A673 (cell line): ENCODE measurements at regions not wholly inside any gene's neighbourhood (a gene's known extent, or its start where the extent isn't known, plus 50 kb on each side); places are given as distances from the start of the nearest gene placed in this dataset.
"Not testable (repeated sequence)": the region's sequence is repeated elsewhere in the genome, so short reads cannot be mapped to it uniquely, and the experiment has no call there.

Experiments used
- BruUV-seq: library from RNA; stranded (reverse); fragments of 400-500 nt; replicated peaks from 2 replicates; lab custom pipeline; 2021; lab: Mats Ljungman, UMichigan
- CTCF ChIA-PET: fragments of 300-600 bp; sonication (Branson Sonifier 250); formaldehyde crosslinking; loops from one replicate; lab custom pipeline; 2022; ENCODE audit warnings: antibody characterized with exemption; lab: Charles Lee
- POLR2A ChIA-PET: fragments of 300-600 bp; sonication (Branson Sonifier 250); formaldehyde crosslinking; loops from one replicate; lab custom pipeline; 2022; ENCODE audit warnings: antibody characterized with exemption; ENCODE audit not compliant: low non-redundant PET; lab: Charles Lee
- DNase-seq: peaks from one replicate; pipeline ENCODE4 v3.0.0-alpha.2; 2015; ENCODE audit warnings: low spot score
- H3K27ac ChIP-seq: fragments of 200-600 bp; sonication (generic); 2 replicates; pipeline ENCODE4 v1.5.1; 2016; ENCODE audit warnings: mixed run types, low read depth, mild to moderate bottlenecking, mixed read lengths, antibody characterized with exemption, low read length; ENCODE audit not compliant: poor library complexity, severe bottlenecking
- H3K27me3 ChIP-seq: fragments of 200-600 bp; sonication (generic); replicated peaks from 2 replicates; pipeline ENCODE4 v1.6.1; 2017; ENCODE audit warnings: mixed run types, low read depth, mild to moderate bottlenecking, mixed read lengths, antibody characterized with exemption, low read length; ENCODE audit not compliant: insufficient read depth, poor library complexity
- H3K36me3 ChIP-seq: fragments of 200-600 bp; sonication (generic); 2 replicates; pipeline ENCODE4 v1.6.1; 2016; ENCODE audit warnings: mixed run types, mild to moderate bottlenecking, mixed read lengths, antibody characterized with exemption, low read length; ENCODE audit not compliant: insufficient read depth, poor library complexity, severe bottlenecking
- H3K4me1 ChIP-seq: fragments of 200-600 bp; sonication (generic); 2 replicates; pipeline ENCODE4 v1.6.1; 2017; ENCODE audit warnings: mixed run types, mild to moderate bottlenecking, mixed read lengths, antibody characterized with exemption, low read length; ENCODE audit not compliant: insufficient read depth, poor library complexity, severe bottlenecking
- H3K4me3 ChIP-seq: fragments of 200-600 bp; sonication (generic); 2 replicates; pipeline ENCODE4 v1.5.1; 2016; ENCODE audit warnings: low read depth, mixed run types, mild to moderate bottlenecking, mixed read lengths, low read length; ENCODE audit not compliant: poor library complexity, severe bottlenecking
- H3K9me3 ChIP-seq: fragments of 200-600 bp; sonication (generic); 2 replicates; pipeline ENCODE4 v1.6.1; 2016; ENCODE audit warnings: mixed run types, low read depth, mild to moderate bottlenecking, mixed read lengths, antibody characterized with exemption, low read length; ENCODE audit not compliant: poor library complexity, severe bottlenecking
- CTCF ChIP-seq: fragments of 300-800, 200-600 bp; sonication (generic); conservative IDR thresholded peaks from 2 replicates; pipeline ENCODE4 v1.5.1; 2017; ENCODE audit warnings: low read depth, mild to moderate bottlenecking, antibody characterized with exemption, low read length, moderate library complexity, mixed read lengths
- EZH2 ChIP-seq: fragments of 200-600 bp; sonication (generic); IDR thresholded peaks from 2 replicates; pipeline ENCODE4 v1.6.1; 2017; ENCODE audit warnings: borderline replicate concordance, low read depth, mild to moderate bottlenecking, mixed read lengths, antibody characterized with exemption, low read length; ENCODE audit not compliant: poor library complexity, severe bottlenecking
- intact Hi-C: fragments of 100-400 bp; cut with micrococcal nuclease; formaldehyde crosslinking; loops from one replicate; pipeline ENCODE4 v1.10.0; 2022; ENCODE audit not compliant: unreplicated experiment

GRCh38 chr13:60273971-60274527 is 110.3 kb upstream of the DIAPH3 start:
- TF ChIP-seq CTCF (no peak), EZH2 (no peak)
- no peak overlapping the region for H3K27ac ChIP-seq
- no peaks in the 10 kb centered on the region for H3K9me3 ChIP-seq
- H3K36me3 ChIP-seq: no peaks in the 10 kb centered on the region
- no TSS peak for BruUV-seq
- no peaks in the 10 kb centered on the region for H3K27me3 ChIP-seq
- CTCF ChIA-PET: no interaction called here
- no peaks in the 10 kb centered on the region for H3K4me1 ChIP-seq
- no peak overlapping the region for H3K4me3 ChIP-seq
- no peak for DNase-seq
- intact Hi-C loops: no loop called here
- POLR2A ChIA-PET: no interaction called here

- DNase-seq: no peak
- Histone ChIP-seq H3K4me1 (no peaks in the 10 kb centered on the region), H3K4me3 (no peak overlapping the region), H3K36me3 (no peaks in the 10 kb centered on the region), H3K27ac (no peak overlapping the region), H3K27me3 (no peaks in the 10 kb centered on the region), H3K9me3 (no peaks in the 10 kb centered on the region)
- ChIA-PET POLR2A (no interaction called here), CTCF (no interaction called here)
- TF ChIP-seq CTCF (no peak), EZH2 (no peak)
- intact Hi-C loops: no loop called here
- no TSS peak for BruUV-seq
Measured at GRCh38 chr13:60274655-60275054, 110.9 kb upstream of the DIAPH3 start.

- Histone ChIP-seq H3K9me3 (no peaks in the 10 kb centered on the region), H3K27me3 (no peaks in the 10 kb centered on the region), H3K36me3 (no peaks in the 10 kb centered on the region), H3K4me3 (no peak overlapping the region), H3K4me1 (no peaks in the 10 kb centered on the region), H3K27ac (no peak overlapping the region)
- no peak for DNase-seq
- CTCF ChIA-PET: no interaction called here
- BruUV-seq: no TSS peak
- POLR2A ChIA-PET: no interaction called here
- TF ChIP-seq EZH2 (no peak), CTCF (no peak)
- intact Hi-C loops: no loop called here
Measured at GRCh38 chr13:60275208-60275607, 111.5 kb upstream of the DIAPH3 start.

GRCh38 chr13:60280524-60280923 is 116.5 kb upstream of the TDRD3 start:
- intact Hi-C loops: not testable (repeated sequence)

More at GRCh38 chr13:60280524-60280923, 116.5 kb upstream of the TDRD3 start:
- CTCF ChIA-PET, BruUV-seq, H3K27ac ChIP-seq, DNase-seq, H3K27me3 ChIP-seq, H3K4me1 ChIP-seq, H3K36me3 ChIP-seq, H3K9me3 ChIP-seq, POLR2A ChIA-PET, H3K4me3 ChIP-seq: not testable (repeated sequence)
